Activated CD4-positive, alpha-beta T cell treated with anti-CD3 and anti-CD28 coated beads, Interleukin-2, amount 10 ng/mL, durations not matched to agents 24 days and 14 days (primary cell): ENCODE measurements at regions not wholly inside any gene's neighbourhood (a gene's known extent, or its start where the extent isn't known, plus 50 kb on each side); places are given as distances from the start of the nearest gene placed in this dataset.
"Not testable (repeated sequence)": the region's sequence is repeated elsewhere in the genome, so short reads cannot be mapped to it uniquely, and the experiment has no call there.

Experiments
- DNase-seq: peaks from one replicate; pipeline ENCODE4 v3.0.0; 2022
- H3K27ac Mint-ChIP-seq: one replicate; pipeline ENCODE4 v1.8.0; 2022; ENCODE audit warnings: mild to moderate bottlenecking, mixed read lengths
- H3K27me3 Mint-ChIP-seq: one replicate; pipeline ENCODE4 v1.8.0; 2022; ENCODE audit warnings: mixed read lengths
- H3K36me3 Mint-ChIP-seq: one replicate; pipeline ENCODE4 v1.8.0; 2022; ENCODE audit warnings: low read depth, mild to moderate bottlenecking, mixed read lengths
- H3K4me1 Mint-ChIP-seq: one replicate; pipeline ENCODE4 v1.8.0; 2021; ENCODE audit warnings: mixed read lengths
- H3K4me3 Mint-ChIP-seq: one replicate; pipeline ENCODE4 v1.8.0; 2022; ENCODE audit warnings: mild to moderate bottlenecking, moderate library complexity, mixed read lengths
- H3K9me3 Mint-ChIP-seq: one replicate; pipeline ENCODE4 v1.8.0; 2021; ENCODE audit warnings: mixed read lengths
- intact Hi-C: fragments of 100-400 bp; cut with micrococcal nuclease; formaldehyde crosslinking; loops from one replicate; pipeline ENCODE4 v1.15.1; 2023

DNA sequence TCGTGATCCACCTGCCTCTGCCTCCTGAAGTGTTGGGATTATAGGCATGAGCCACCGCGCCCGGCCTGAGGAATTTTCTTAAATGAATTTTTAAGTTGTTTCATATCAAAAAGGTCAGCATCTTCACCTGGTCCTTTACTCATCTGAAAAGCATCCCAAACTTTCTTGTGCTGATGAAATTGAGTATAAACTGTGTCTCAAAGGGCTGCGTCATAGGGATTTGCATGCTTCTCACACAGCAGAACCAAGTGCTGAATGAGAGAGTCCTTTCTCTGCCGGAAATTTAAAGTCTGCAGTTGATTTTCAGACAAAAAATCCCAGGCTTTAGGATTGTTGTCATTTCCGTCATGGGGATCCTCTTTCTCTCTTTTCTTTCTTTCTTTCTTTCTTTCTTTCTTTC lies 200.5 kb upstream of the PLGLB1 start:
- H3K4me1 Mint-ChIP-seq, H3K9me3 Mint-ChIP-seq, intact Hi-C loops: not testable (repeated sequence)

DNA sequence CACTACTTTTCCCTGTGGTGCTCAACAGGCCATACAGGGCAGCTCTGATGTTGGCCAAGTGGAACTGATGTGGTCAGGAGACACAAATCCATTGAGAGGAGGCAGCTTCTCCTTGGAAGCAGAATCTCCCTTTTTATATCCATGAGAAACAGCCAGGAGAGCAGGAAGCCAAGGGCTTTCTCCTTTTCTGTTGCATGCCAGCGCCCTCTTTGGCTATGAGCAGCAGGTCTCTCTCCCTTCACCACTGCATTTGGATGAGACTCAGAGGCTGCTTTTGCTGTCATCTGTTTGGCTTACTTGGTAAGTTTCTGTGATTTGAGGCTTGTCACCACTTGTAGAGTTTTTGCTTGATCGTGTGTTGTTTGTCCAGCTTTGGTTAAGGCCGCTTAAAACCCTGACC lies 202.2 kb upstream of the PLGLB1 start:
- DNase-seq, intact Hi-C loops, H3K9me3 Mint-ChIP-seq, H3K4me1 Mint-ChIP-seq, H3K27ac Mint-ChIP-seq, H3K36me3 Mint-ChIP-seq, H3K4me3 Mint-ChIP-seq: not testable (repeated sequence)
- peaks cover 16% of the 10 kb centered on the region for H3K27me3 Mint-ChIP-seq

More for the DNA sequence above, 200.5 kb upstream of the PLGLB1 start:
- H3K27me3 Mint-ChIP-seq = peaks cover 18% of the 10 kb centered on the region
- H3K36me3 Mint-ChIP-seq, DNase-seq, H3K4me3 Mint-ChIP-seq, H3K27ac Mint-ChIP-seq: not testable (repeated sequence)

DNA sequence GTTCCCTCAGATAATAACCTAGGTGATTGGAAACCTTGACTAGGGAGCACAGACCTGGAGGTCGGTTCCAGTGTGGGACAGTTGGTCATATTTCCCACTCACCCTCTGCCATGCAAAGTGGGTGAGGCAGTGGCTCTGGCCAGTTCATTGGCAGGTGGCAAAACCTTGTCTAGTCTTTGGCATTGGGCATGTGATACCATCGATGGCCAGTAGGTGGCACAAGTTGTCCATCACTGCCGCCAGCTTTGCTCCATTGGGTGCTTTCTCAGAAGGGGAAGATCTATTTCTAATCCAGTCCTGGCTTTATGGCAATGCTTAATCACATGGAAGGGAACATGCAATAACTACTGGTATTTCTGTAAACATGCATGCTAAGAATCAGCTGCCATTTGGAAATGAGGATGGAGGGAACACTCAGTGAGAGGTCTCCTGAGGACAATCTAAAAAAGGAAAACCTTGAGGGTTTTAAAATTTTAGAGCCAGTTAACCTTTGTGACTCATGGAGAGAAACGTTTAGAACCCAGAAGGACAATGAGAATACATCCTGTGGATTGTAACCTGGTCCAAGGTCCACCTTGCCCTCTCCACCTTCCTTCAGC lies 207.5 kb upstream of the PLGLB1 start:
- intact Hi-C loops, H3K27me3 Mint-ChIP-seq, H3K4me3 Mint-ChIP-seq, H3K27ac Mint-ChIP-seq, H3K36me3 Mint-ChIP-seq, H3K9me3 Mint-ChIP-seq, H3K4me1 Mint-ChIP-seq: not testable (repeated sequence)
- DNase-seq = peak; percentile 67

DNA sequence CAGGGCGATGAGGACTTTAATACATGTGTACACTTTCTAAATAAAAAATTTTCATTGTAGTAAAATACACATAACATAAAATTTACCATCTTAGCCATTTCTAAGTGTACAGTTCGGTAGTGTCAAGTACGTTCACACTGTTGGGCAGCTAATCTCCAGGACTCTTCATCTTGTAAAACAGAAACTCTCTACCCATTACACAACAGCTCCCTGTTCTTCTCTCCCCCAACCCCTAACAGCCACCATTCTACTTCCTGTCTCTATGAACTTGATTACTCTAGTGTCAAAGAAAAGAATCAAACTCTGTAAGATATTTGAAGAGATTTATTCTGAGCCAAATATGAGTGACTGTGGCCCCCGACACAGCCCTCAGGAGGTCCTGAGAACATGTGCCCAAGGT lies 208.3 kb upstream of the PLGLB1 start:
- H3K4me3 Mint-ChIP-seq, intact Hi-C loops, H3K36me3 Mint-ChIP-seq, H3K27me3 Mint-ChIP-seq, H3K27ac Mint-ChIP-seq, H3K4me1 Mint-ChIP-seq, H3K9me3 Mint-ChIP-seq: not testable (repeated sequence)
- DNase-seq = peak; percentile 42

DNA sequence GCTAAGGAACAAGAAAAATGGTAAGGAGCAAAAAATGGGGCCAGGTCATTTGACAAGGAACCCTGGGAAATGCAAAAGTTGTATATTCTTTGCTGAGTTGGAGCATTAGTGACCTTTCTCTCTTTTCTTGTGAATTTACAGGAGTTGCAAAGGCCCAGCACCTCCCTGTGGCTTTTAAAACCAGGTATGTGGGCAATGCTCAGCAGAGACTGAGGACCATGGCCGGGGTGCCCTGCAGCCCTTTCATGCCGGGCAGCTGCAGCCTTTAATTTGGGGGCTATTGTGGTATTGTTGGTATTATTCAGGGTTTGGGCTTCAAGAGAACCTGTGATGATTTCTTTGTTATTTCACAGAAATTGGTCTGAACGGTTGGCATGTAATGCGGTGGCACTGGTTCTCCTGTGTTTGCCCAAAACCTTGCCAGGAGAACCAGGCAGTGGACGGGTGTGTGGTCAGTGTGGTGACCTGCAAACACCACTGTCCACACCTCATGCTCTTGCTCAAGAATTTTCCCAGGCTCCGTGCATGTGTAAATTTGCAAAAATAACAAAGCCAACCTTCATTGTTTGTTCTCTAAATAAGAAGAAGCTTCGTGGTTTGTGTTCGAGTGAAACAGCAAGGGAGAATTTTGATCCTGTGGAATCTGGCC lies 213.8 kb upstream of the PLGLB1 start:
- H3K27ac Mint-ChIP-seq, H3K27me3 Mint-ChIP-seq, DNase-seq, H3K9me3 Mint-ChIP-seq, H3K4me1 Mint-ChIP-seq, intact Hi-C loops, H3K36me3 Mint-ChIP-seq, H3K4me3 Mint-ChIP-seq: not testable (repeated sequence)

DNA sequence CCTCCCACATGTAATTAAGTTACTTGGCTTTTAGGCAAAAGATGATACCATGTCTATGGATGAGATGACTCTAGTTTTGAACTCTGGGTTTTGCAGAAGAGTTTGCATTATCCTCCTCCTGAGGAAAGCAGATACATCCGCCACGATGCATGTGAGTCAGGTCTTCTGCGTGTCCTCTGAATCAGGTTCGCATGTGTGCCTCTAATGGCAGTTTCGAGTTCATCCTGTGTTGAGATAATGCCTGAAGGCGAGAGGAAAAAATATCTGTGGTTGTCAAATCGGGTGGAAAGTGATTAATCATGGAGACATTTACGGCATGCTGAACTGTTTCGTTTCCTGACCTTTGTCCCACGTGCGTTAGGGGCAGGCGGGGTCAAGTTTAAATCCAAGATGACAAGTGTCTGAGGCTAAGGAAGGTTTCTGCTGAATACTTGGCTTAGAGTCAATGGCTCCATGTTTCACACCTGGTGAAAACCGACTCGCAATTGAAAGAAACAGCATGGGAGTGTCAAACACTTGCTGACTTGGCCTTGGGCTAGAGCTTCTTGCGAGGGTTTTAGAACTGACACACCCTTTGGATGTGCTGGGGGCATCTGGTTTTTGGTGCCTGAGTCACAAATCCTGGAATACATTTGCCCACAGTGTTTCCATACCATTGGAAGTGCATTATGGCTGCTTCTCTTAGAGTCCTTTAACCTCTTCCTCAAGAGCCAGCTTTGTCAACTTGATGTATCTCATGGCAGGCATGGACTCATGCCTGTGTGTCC lies 216.1 kb upstream of the PLGLB1 start:
- H3K4me1 Mint-ChIP-seq, H3K9me3 Mint-ChIP-seq, H3K27me3 Mint-ChIP-seq, H3K27ac Mint-ChIP-seq, H3K36me3 Mint-ChIP-seq, H3K4me3 Mint-ChIP-seq, intact Hi-C loops: not testable (repeated sequence)
- DNase-seq = peak; percentile 63

DNA sequence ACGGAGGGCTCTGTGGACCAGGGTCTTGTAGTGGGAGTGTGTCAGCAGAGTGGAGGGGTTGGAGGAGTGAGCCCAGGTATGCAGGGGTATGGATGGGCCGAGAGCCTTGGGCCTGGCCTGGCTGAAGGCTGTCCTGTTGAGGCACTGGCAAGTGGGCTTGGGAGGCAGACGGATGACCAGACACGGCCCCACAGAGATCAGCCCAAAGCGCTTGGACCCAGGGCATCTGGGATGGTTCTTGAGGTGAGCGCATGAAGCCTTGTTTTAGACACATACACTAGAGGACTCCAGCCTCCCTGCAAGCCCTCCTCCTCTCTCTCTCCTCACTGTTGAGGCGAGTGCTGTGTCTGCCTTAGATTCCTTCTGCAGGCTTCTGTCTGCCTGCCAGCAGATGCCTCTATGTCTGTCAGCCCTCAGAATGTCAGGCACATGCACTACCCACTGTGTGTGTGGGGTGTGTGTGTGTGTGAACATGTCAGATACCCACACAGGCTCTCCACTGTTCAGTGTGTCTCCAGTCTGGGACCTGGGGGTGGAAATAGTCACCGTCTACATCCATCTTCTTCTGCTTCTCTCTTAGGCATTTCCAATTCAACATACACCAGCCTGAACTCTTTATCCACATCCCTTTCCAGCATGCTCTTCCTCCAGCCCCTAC lies 218.0 kb upstream of the PLGLB1 start:
- H3K9me3 Mint-ChIP-seq, H3K36me3 Mint-ChIP-seq, H3K4me1 Mint-ChIP-seq, DNase-seq, H3K4me3 Mint-ChIP-seq, H3K27ac Mint-ChIP-seq, H3K27me3 Mint-ChIP-seq, intact Hi-C loops: not testable (repeated sequence)

DNA sequence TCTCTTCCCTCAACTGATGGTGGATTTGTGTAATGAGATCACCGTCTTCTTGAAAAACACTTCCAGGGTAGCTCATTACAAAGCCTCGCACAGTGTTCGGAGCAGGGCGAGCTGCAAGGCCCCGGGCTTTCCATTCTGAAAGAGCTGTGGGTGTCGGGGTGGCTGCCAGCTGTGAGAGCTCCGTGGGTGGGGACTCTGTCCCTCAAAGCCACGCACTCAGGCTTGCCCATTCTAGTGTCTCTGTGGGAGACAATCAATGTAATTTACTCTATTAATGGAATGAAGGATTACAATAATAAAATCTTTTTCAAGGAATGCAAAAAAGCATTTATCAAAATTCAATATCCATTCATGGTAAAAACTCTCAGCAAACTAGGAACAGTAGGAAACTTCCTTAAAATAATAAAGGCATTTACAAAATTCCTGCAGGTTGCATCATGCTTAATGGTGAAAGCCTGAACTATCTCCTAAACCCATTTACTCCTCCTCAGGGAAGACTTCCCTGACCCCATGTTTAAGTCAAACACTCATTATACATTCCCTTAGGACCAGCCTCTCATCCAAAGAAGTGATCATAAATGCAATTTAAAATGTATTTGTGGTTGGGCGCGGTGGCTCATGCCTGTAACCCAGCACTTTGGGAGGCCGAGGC lies 224.5 kb upstream of the PLGLB1 start:
- H3K36me3 Mint-ChIP-seq, H3K9me3 Mint-ChIP-seq, H3K4me3 Mint-ChIP-seq, intact Hi-C loops, H3K27ac Mint-ChIP-seq, DNase-seq, H3K4me1 Mint-ChIP-seq, H3K27me3 Mint-ChIP-seq: not testable (repeated sequence)

DNA sequence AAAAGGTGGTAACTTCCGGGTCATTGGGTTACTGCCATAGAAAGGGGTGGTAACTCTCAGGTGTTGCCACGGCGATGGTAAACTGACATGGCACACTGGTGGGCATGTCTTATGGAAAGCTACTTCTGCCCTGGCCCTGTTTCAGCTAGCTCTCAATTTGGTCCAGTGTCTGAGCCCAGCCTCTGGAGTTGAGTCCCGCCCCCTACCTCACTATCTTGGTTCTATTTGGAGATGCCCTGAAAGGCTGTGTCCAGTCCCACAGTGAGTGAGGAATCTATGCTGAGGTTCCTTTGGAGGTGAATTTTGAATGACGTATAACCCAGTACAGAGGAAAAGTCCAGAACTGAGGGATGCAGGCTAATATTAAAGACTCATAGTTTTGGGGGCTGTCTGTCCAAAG lies 230.4 kb upstream of the PLGLB1 start:
- H3K27me3 Mint-ChIP-seq, DNase-seq, H3K4me1 Mint-ChIP-seq, H3K4me3 Mint-ChIP-seq, H3K36me3 Mint-ChIP-seq, H3K9me3 Mint-ChIP-seq, intact Hi-C loops, H3K27ac Mint-ChIP-seq: not testable (repeated sequence)

DNA sequence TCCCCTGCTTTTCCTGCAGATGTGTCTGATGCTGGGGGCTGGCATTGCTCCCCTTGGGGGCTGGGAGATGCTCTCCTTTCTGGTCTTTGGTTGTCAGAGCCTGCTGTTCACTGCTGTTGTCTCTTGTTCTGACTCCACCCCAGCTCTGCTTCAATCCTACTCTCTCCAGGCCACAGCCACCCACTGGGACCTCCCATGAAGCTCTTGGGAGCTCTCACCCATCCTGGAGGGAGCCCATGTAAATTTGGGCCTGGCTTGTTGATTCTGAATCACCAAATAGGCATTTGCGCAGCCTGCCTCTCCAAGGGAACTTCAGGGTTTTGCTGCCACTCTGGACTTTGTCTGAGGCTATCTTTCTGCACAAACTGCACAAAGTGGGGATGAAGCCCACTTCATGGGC lies 232.9 kb upstream of the PLGLB1 start:
- DNase-seq, H3K9me3 Mint-ChIP-seq, H3K36me3 Mint-ChIP-seq, H3K27ac Mint-ChIP-seq, H3K4me1 Mint-ChIP-seq, H3K27me3 Mint-ChIP-seq, intact Hi-C loops, H3K4me3 Mint-ChIP-seq: not testable (repeated sequence)

DNA sequence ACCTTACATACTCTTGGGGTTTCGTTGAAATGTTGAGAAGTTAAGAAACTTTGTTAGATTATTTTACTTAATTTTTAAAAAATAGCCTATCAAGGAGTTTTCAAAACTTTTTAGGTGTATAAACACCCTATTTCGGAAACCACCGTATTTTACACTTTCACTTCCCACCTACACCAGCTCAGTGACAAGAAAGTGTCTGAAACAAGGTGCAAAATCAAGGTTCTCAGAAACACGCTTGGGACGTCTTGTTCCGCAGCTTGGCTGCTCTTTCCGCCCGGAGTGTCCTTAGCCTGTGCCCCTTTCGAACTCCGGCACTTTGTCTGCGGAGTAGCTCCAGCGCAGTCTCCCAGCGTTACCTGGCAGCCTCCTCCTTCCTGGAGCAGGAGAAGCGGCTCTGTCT lies 233.8 kb upstream of the PLGLB1 start:
- H3K27me3 Mint-ChIP-seq, H3K27ac Mint-ChIP-seq, DNase-seq, H3K36me3 Mint-ChIP-seq, intact Hi-C loops, H3K4me1 Mint-ChIP-seq, H3K9me3 Mint-ChIP-seq, H3K4me3 Mint-ChIP-seq: not testable (repeated sequence)

DNA sequence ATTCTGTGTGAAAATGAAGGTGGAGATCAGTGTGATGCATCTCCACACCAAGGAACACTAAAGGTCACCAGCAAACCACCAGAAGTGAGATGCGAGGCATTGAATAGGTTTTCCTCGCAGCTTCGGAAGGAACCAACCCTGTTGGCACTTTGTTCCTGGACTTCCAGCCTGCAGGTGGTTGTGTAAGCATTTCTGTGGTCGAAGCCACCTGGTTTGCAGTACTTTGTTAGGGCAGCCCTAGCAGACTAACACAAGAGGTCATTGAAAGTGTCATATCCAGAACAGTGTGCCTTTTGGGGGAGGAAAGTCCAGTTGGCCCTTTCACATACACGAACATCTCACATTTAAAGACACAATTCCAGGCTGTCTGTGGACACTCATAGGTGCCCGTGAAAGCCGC lies 237.2 kb upstream of the PLGLB1 start:
- H3K4me1 Mint-ChIP-seq = peaks cover 11% of the 10 kb centered on the region
- H3K4me3 Mint-ChIP-seq, DNase-seq, H3K27me3 Mint-ChIP-seq, intact Hi-C loops, H3K9me3 Mint-ChIP-seq, H3K36me3 Mint-ChIP-seq, H3K27ac Mint-ChIP-seq: not testable (repeated sequence)

DNA sequence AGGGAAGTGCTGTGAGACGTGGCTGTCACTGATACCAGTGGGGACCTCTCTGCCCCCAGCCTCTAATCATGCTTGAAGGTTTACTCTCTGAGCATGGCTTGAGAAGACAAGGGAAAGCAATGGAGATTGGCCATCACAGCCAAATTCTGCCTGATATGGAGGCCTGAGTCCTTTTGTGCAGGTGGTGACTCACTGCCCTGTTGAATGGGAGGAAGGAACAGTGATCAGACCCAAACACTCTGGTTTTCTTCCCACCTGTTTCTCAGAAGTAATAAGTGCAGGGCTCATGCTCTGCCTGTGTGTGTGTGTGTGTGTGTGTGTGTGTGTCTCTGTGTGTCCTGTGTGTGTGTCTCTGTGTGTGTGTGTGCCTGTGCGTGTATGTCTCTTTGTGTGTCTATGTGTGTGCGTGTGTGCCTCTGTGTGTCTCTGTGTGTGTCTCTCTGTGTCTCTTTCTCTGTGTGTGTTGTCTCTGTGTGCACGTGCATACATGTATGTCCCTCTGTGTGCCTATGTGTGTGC lies 240.6 kb upstream of the PLGLB1 start:
- intact Hi-C loops, H3K4me3 Mint-ChIP-seq, H3K27me3 Mint-ChIP-seq, H3K36me3 Mint-ChIP-seq, H3K9me3 Mint-ChIP-seq, DNase-seq: not testable (repeated sequence)
- peak overlapping the region; percentile 3 for H3K27ac Mint-ChIP-seq
- H3K4me1 Mint-ChIP-seq = peaks cover 11% of the 10 kb centered on the region
